ENCODE measurements at regions not wholly inside any gene's neighbourhood (a gene's known extent, or its start where the extent isn't known, plus 50 kb on each side); places are given as distances from the start of the nearest gene placed in this dataset.

DNA sequence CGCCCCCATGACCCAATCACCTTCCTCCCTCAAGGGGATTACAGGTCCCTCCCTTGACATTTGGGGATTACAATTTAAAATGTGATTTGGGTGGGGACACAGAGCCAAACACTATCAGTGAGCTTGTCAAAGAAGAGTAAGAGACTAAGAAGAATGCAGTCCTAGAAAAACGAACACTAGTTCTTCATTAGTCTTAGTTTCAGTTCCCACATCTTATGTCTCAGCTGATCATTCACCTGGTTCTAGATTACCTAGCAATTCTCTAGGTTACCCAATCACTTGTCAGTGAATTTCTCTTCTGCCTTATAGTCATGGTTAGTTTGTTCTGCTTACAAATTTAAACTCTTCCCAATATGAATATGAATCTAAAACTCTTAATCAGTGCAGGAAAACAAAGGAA lies 251.5 kb downstream of the COX7C start:
- TF ChIP-seq, protein P1, sequence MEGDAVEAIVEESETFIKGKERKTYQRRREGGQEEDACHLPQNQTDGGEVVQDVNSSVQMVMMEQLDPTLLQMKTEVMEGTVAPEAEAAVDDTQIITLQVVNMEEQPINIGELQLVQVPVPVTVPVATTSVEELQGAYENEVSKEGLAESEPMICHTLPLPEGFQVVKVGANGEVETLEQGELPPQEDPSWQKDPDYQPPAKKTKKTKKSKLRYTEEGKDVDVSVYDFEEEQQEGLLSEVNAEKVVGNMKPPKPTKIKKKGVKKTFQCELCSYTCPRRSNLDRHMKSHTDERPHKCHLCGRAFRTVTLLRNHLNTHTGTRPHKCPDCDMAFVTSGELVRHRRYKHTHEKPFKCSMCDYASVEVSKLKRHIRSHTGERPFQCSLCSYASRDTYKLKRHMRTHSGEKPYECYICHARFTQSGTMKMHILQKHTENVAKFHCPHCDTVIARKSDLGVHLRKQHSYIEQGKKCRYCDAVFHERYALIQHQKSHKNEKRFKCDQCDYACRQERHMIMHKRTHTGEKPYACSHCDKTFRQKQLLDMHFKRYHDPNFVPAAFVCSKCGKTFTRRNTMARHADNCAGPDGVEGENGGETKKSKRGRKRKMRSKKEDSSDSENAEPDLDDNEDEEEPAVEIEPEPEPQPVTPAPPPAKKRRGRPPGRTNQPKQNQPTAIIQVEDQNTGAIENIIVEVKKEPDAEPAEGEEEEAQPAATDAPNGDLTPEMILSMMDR (IDR thresholded peaks at IDR 0.05; ENCODE audit: low read depth, low read length, poor library complexity, severe bottlenecking) = no peak
- no peak for TF ChIP-seq EZH2phosphoT487 (IDR thresholded peaks at IDR 0.05; ENCODE audit: borderline replicate concordance, low read length)
